ENCODE measurements at regions not wholly inside any gene's neighbourhood (a gene's known extent, or its start where the extent isn't known, plus 50 kb on each side); places are given as distances from the start of the nearest gene placed in this dataset.

DNA sequence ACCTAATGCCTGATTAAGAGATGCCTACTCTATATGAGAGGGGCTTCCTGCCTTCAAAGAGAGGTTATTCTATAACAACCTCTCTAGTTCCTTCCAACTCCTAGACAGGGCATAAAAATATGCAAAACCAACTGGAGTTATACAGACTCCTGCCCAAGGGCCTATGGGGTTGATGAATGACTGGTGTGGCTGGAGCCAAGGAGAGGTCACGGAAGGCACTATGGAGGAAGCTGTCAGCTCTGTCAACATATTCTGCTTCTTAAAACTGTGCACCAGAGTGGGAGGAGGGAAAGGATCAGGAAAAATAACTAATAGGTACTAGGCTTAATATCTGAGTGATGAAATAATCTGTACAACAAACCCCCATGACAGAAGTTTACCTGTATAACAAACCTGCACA is 120.9 kb upstream of the CDC42EP3 start:
- H3K4me3 ChIP-seq (replicated peaks in 1 of 3) = no peak overlapping the region
- intact Hi-C loops (cut with DNase I) = no loop called here
- no peaks in the 10 kb centered on the region for H3K9me3 ChIP-seq
- H3K4me1 ChIP-seq = peaks cover 7 to 30% of the 10 kb centered on the region in 2 donors
- no peak overlapping the region for H3K27ac ChIP-seq
- H3K27me3 ChIP-seq = no peaks in the 10 kb centered on the region
- DNase-seq = no peak
- WGBS, 2 donors = 96 to 97% methylated on average over 1 of the region's 1 CpG
- no peak for TF ChIP-seq POLR2A (IDR thresholded peaks at IDR 0.05)
- TF ChIP-seq, protein P1, sequence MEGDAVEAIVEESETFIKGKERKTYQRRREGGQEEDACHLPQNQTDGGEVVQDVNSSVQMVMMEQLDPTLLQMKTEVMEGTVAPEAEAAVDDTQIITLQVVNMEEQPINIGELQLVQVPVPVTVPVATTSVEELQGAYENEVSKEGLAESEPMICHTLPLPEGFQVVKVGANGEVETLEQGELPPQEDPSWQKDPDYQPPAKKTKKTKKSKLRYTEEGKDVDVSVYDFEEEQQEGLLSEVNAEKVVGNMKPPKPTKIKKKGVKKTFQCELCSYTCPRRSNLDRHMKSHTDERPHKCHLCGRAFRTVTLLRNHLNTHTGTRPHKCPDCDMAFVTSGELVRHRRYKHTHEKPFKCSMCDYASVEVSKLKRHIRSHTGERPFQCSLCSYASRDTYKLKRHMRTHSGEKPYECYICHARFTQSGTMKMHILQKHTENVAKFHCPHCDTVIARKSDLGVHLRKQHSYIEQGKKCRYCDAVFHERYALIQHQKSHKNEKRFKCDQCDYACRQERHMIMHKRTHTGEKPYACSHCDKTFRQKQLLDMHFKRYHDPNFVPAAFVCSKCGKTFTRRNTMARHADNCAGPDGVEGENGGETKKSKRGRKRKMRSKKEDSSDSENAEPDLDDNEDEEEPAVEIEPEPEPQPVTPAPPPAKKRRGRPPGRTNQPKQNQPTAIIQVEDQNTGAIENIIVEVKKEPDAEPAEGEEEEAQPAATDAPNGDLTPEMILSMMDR (IDR thresholded peaks at IDR 0.05) = no peak
- H3K36me3 ChIP-seq = no peaks in the 10 kb centered on the region

GRCh38 chr2:37793004-37793403 is 121.6 kb upstream of the CDC42EP3 start:
- H3K4me1 ChIP-seq = peaks cover 7 to 28% of the 10 kb centered on the region in 2 donors
- no peaks in the 10 kb centered on the region for H3K27me3 ChIP-seq
- intact Hi-C loops (cut with DNase I) = no loop called here
- no peaks in the 10 kb centered on the region for H3K36me3 ChIP-seq
- peak overlapping the region in 1 of 3 donors; percentile 7 for H3K27ac ChIP-seq
- no peaks in the 10 kb centered on the region for H3K9me3 ChIP-seq
- no peak for DNase-seq
- 89 to 100% methylated on average over 1 of the region's 1 CpG for WGBS, 2 donors
- TF ChIP-seq POLR2A (IDR thresholded peaks at IDR 0.05) = no peak
- TF ChIP-seq, protein P1 (IDR thresholded peaks at IDR 0.05) = no peak
- H3K4me3 ChIP-seq (replicated peaks in 1 of 3) = no peak overlapping the region

GRCh38 chr2:37794717-37795116 is 123.3 kb upstream of the CDC42EP3 start:
- H3K27me3 ChIP-seq = no peaks in the 10 kb centered on the region
- no peak for DNase-seq
- no peaks in the 10 kb centered on the region for H3K36me3 ChIP-seq
- no peak overlapping the region for H3K27ac ChIP-seq
- no peak overlapping the region for H3K4me3 ChIP-seq (replicated peaks in 1 of 3)
- TF ChIP-seq POLR2A (IDR thresholded peaks at IDR 0.05) = no peak
- TF ChIP-seq, protein P1 (IDR thresholded peaks at IDR 0.05) = no peak
- H3K4me1 ChIP-seq = peaks cover 7 to 31% of the 10 kb centered on the region in 2 donors
- intact Hi-C loops (cut with DNase I) = no loop called here
- H3K9me3 ChIP-seq = no peaks in the 10 kb centered on the region

- intact Hi-C loops (cut with DNase I) = no loop called here
- Histone ChIP-seq H3K4me1 (peaks cover 7 to 31% of the 10 kb centered on the region in 2 donors), H3K36me3 (no peaks in the 10 kb centered on the region), H3K27me3 (no peaks in the 10 kb centered on the region), H3K27ac (no peak overlapping the region), H3K4me3 (replicated peaks in 1 of 3) (no peak overlapping the region), H3K9me3 (no peaks in the 10 kb centered on the region)
- TF ChIP-seq, protein P1 (IDR thresholded peaks at IDR 0.05) = no peak
- TF ChIP-seq POLR2A (IDR thresholded peaks at IDR 0.05) = no peak
- no peak for DNase-seq
- WGBS, 2 donors = 95 to 100% methylated on average over 1 of the region's 1 CpG
Measured at GRCh38 chr2:37795456-37795855, 124.0 kb upstream of the CDC42EP3 start.

DNA sequence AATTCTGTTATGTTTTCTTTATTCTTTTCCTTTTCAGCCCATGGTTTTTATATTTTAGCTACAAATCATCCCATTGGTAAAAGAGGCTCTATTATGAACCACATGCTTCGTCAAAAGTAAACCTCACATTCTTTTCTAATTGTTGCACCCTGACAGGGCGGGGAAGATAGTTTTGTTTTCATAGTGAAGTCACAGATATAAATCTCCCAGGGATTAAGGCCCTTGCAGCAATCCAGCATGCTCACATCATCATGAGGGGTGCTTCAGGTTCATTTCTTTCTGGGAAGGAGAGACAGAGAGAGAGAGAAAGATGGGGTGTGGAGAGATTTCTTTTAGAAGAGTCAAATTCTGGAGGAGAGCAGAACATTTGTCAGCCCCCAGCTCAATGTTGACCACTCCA is 124.5 kb upstream of the CDC42EP3 start:
- intact Hi-C loops (cut with DNase I) = no loop called here
- WGBS, 2 donors = 74 to 76% methylated on average over 2 of the region's 2 CpGs
- Histone ChIP-seq H3K4me3 (replicated peaks in 1 of 3) (no peak overlapping the region), H3K9me3 (no peaks in the 10 kb centered on the region), H3K27me3 (no peaks in the 10 kb centered on the region), H3K27ac (no peak overlapping the region), H3K4me1 (peaks cover 7 to 31% of the 10 kb centered on the region in 2 donors), H3K36me3 (no peaks in the 10 kb centered on the region)
- TF ChIP-seq, protein P1 (IDR thresholded peaks at IDR 0.05) = no peak
- TF ChIP-seq POLR2A (IDR thresholded peaks at IDR 0.05) = no peak
- no peak for DNase-seq
